IMR-90 (cell line): ENCODE measurements at regions not wholly inside any gene's neighbourhood (a gene's known extent, or its start where the extent isn't known, plus 50 kb on each side); places are given as distances from the start of the nearest gene placed in this dataset.

Source experiments
- BHLHE40 ChIP-seq: fragments of 150-350 bp; IDR thresholded peaks from 2 replicates; pipeline ENCODE4 v1.6.1; 2016; ENCODE audit warnings: mild to moderate bottlenecking, low read depth, low read length
- CTCF ChIP-seq: conservative IDR thresholded peaks from 2 replicates; pipeline ENCODE4 v1.5.1; 2012; ENCODE audit warnings: mild to moderate bottlenecking, low read depth, low read length, improper control_type of control experiment
- MAFK ChIP-seq: IDR thresholded peaks from 2 replicates; pipeline ENCODE4 v1.6.1; 2012; ENCODE audit warnings: low read depth, low read length, improper control_type of control experiment
- MAZ ChIP-seq: IDR thresholded peaks from 2 replicates; pipeline ENCODE4 v1.6.1; 2012; ENCODE audit warnings: low read depth, mild to moderate bottlenecking, low read length, improper control_type of control experiment, moderate library complexity, borderline replicate concordance
- POLR2A ChIP-seq: IDR thresholded peaks from 2 replicates; pipeline ENCODE4 v1.6.1; 2012; ENCODE audit warnings: mild to moderate bottlenecking, low read depth, low read length
- RAD21 ChIP-seq: IDR thresholded peaks from 2 replicates; pipeline ENCODE4 v1.6.1; 2012; ENCODE audit warnings: low read length, improper control_type of control experiment
- RCOR1 ChIP-seq: IDR thresholded peaks from 2 replicates; pipeline ENCODE4 v1.6.1; 2012; ENCODE audit warnings: mild to moderate bottlenecking, low read length, improper control_type of control experiment; ENCODE audit not compliant: insufficient replicate concordance
- RFX5 ChIP-seq: IDR thresholded peaks from 2 replicates; pipeline ENCODE4 v1.8.0; 2012; ENCODE audit warnings: low read depth, mild to moderate bottlenecking, low read length, moderate library complexity
- USF2 ChIP-seq: fragments of 150-350 bp; IDR thresholded peaks from 2 replicates; pipeline ENCODE4 v1.6.1; 2017; ENCODE audit warnings: mild to moderate bottlenecking, antibody characterized with exemption, low read length, low read depth

- no peak for TF ChIP-seq CTCF
- TF ChIP-seq POLR2A = no peak
- no peak for TF ChIP-seq RAD21
- no peak for TF ChIP-seq RFX5
- TF ChIP-seq MAFK = no peak
- no peak for TF ChIP-seq USF2
- TF ChIP-seq BHLHE40 = no peak
- TF ChIP-seq MAZ = no peak
- no peak for TF ChIP-seq RCOR1
These were observed 1446.2 kb downstream of the MAT2B start for GRCh38 chr5:164951570-164951969.
